ENCODE measurements at regions not wholly inside any gene's neighbourhood (a gene's known extent, or its start where the extent isn't known, plus 50 kb on each side); places are given as distances from the start of the nearest gene placed in this dataset.

- no peak for DNase-seq
These were observed 198.2 kb downstream of the KIF4B start for GRCh38 chr5:155211764-155212163.

DNA sequence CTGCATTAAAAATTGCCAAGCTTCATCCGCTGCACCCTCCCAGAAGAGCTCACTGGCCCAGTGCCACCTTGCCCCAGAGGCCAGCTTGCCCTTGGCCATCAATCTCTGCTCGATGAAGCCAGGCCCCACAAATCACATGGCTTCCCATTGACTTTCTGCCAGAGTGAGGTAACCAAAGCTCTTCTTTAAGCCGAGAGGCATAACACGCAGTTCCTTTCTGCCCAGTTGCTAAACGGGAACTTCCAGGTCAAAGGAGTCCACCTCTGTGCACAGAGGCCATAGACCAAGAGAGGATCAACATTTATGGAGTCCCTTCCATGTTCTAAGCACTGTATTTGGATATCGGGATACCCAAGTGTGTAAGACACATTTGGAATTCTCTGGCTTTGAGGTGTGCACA lies 208.8 kb downstream of the KIF4B start:
- no peak for DNase-seq

GRCh38 chr5:155229135-155229534 lies 215.6 kb downstream of the KIF4B start:
- peak in 1 of 2 experiments; percentile 25 for DNase-seq

DNA sequence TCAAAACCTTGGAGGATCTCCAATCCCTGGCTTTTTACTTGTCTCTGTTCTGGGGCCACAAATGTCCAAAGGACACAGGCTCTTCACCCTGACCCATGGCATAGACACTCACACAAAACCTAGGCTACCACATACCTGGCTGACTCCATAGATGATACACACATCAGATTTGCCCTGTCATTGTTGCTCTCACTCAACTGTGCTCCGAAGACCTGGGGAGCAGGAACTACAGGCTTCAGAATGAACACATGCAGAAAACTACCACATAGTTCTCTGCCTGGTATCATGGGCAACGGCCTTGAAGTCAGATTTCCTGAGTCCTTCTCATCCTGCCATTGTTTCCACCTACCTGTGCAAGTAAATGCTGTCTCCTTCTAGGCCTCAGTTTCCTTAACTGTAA lies 226.2 kb downstream of the KIF4B start:
- DNase-seq: no peak

DNA sequence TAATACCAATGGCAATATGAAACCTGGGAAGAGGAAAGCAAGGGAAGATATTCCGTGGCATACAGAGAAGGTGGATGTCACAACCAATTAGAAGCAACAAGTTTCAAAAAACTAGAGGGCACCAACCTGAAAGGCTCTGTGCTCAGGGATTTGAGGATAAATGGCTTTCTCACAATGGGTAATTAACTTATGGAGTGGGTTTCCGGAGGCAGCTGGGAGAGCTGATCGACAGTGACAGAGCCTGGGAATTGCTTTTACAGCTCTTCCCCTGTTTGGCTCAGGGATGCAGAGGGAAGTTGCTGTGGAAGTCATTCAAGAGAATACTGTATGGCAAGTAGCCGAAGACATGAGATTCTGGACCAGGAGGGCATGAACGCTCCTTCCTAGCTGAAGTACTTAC lies 237.0 kb downstream of the KIF4B start:
- no peak for DNase-seq

GRCh38 chr5:155252025-155252424 lies 238.5 kb downstream of the KIF4B start:
- DNase-seq: no peak

- no peak for DNase-seq
These were observed 239.2 kb downstream of the KIF4B start for GRCh38 chr5:155252717-155253116.

DNA sequence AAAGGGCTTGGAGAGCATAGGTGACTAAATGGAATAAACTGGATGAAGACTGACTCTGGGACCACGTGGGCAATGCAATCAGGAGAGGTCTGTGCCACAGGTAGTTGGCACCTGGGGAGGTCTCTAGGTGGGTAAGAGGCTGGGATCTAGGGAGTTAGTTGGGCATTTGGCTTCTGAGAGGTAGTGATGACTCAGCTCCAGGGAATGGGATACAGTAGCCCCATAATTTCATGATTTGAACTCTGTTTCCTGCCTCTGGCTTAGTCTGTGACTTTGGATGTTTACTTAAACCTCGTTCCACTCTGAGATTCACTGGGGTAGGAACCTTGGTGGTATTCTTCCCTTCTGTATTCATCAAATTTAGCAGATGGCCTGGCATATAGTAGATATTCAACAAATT lies 240.8 kb downstream of the KIF4B start:
- no peak for DNase-seq

DNA sequence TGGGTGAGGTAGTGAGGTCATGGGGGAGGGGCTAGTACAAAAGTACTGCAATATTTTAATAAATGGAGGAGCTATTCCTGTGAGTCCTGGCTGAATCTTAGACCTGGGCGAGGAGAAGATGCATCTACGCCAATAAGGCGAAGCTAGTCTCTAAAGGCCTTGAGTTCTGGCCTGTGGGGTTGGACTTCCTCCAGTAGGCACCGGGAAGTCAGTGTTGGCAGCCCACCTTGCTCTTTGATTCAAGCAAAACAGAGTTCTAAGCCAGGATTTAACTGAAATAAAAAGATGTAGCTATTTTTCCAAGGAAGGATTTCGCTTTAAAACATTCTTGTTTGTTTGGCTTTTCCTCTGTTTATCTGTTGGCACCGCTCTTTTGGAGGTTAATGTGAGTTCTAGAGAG lies 244.6 kb downstream of the KIF4B start:
- no peak for DNase-seq

DNA sequence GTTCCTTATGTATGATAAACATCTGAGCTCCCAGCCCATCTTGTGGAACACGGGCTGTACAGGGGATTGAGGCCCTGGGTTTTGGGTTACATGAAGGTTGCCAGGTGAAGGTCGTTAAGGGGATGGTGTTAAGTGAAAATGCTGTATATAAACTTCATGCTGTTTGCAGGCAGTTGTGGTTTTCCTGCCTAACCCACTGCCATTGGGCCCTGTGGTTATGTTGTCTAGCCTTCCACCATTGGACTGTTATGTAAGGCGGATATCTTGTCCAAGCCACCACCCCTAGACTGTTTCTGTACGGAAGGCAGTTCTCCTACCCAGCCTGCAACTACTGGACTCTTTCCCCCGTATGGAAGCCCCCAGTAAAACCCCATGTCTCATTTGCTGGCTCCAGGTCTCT lies 246.1 kb downstream of the KIF4B start:
- DNase-seq: peak in 1 of 2 experiments; percentile 6

- DNase-seq: peak; percentile 44 to 63
These were observed 247.2 kb downstream of the KIF4B start for GRCh38 chr5:155260798-155261197.

DNA sequence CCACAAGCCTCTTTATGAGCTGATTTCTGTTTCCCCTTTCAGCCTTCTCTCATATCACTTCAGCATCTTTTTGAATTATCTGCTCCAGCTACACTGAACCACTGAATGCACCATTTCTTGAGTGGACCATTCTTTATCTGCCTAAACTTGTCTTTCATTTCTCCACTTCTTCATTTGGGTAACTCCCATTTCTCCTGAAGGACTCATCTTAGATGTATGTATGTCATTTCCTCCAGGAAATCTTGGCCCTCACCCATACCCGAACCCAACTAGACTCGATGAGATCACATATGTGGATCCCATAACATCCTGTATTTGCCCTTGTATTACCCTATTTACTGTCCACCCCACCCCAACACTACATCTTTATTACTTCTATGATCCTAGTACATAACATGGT lies 249.8 kb downstream of the KIF4B start:
- no peak for DNase-seq

DNA sequence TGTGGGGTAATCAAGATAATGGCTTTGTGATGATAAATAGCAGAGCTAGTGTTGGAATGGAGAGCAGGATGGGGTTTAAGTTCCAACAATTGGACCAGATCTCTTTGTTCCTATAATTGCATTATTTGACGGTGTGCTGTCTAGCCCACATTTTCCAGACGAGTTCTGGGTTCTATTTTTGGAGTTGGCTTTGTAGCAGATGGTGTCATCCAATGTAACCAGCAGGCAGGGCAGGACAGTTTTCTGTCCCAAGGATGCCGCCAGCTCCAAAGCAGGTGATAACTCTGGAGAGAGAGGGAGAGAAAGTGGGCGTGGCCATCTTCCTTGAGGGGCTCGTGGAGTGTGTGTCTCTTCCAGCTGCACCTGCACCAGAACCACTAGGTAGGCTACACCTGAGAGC lies 251.3 kb downstream of the KIF4B start:
- DNase-seq: no peak

- no peak for DNase-seq
These were observed 255.3 kb downstream of the KIF4B start for GRCh38 chr5:155268770-155269425.

DNA sequence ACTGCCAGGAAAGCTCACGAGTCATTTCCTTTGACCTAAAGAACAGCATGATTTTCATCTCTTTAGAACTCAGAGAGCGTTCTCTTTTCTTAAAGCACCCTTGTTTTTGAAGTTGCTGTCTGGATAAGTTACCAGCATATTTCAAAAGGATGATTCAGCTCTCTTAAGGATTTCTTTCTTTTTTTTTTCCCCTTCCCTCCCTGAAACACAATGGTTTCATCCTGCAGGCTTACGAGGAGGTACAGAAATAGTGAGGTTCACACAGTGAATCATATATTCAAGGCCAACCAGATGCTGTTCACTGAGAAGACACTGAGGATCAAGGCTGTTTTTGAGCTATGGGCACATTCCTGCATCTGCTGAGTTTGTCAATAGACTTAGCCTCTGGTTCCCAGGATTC lies 257.2 kb downstream of the KIF4B start:
- DNase-seq: peak; percentile 8 to 9

GRCh38 chr5:155274484-155274883 lies 260.9 kb downstream of the KIF4B start:
- DNase-seq: no peak

DNA sequence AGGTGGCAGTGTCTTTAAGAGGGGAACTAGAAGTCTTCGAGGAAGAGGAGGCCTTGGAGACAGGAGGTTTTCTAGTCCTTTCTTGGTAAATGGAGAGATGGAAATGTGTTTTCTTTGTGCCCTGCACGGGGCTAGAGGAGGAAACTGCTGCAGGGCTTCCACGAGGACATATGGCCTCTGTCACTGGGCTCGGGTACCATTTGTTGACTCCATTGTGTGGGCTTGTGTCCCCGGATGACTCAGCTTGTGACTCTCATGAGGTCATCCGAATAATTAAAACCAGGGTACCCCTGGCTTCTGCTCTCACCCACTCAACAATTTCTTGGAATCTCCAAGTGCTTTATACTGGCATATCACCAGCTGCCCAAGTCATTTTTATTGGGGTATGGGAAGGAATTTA lies 261.7 kb downstream of the KIF4B start:
- DNase-seq: no peak

DNA sequence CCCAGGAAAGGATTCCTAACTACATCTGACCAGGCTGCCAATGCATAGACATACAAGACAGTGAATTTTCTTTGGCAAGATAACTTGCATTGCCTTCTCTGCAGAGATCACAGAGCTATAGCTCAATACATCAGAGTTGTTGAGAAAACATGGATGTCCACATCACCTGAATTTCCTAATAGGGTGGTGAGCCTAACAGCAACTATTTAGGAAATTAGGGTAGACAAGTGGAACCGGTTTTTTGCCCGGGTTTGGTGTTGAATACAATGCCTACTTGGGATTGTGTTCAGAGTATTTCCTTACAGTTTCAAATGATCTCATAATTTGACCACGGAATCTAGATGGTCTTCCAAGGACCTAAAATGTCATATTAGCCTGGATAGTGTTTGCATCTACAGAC lies 262.7 kb downstream of the KIF4B start:
- no peak for DNase-seq

DNA sequence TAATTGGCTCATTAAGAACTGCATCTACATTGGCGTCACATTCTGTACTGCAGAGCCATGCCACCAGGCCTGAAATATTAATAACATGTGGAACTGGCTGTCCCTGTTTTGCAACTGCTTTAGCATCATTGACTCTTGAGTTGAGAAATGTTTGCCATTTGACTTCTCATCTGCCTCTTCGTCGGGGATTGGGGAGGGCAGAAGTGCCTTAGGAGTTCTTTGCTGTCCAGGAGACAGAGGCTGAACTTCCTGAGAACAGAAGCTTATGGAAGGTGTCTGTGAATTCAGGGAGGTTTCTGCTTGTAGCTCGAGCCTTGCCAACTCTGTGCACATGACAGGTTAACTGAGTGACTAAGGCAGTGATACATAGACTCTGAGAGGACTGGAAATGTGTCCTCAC lies 265.0 kb downstream of the KIF4B start:
- DNase-seq: no peak

GRCh38 chr5:155282503-155283107 lies 269.1 kb downstream of the KIF4B start:
- DNase-seq: no peak

DNA sequence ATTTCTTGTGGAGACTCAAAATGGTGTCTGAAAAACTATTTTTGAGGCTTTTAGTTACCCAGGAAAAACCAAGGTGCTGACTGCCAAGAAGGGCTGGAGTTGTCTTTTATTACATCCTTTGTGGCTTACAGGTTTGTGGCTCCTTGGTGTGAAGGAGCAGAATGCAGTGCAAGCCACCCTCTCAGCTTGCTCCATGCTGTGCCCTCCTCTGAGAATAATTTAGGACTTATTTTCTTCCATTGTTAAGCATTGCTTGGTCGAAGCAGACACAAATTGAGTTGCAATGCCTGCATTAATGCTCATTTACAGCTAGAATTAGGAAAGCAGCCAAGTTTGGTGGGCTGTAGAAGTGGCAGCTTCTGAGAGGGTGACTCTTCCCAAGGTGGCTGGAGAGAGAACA lies 272.2 kb downstream of the KIF4B start:
- DNase-seq: no peak

DNA sequence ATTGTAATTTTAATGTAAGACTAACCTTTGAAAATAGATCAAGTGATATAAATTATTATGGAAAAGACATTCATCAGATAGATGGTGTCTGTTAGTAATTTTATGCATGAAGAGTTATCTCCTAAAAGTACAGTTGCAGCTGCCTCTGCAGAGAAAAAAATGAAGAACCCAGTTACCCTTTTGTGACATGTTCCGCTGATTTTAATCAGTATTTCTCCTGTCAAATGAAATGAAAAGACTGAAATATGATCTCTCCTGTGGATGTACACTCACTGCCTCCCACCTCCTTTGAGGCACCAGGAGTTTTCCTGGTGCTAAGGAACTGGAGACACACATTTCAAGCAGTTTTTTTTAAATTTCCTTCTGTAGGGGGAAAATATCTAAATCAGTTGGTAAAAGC lies 277.4 kb downstream of the KIF4B start:
- DNase-seq: no peak

- DNase-seq: no peak
These were observed 280.1 kb downstream of the KIF4B start for GRCh38 chr5:155293605-155294178.

DNA sequence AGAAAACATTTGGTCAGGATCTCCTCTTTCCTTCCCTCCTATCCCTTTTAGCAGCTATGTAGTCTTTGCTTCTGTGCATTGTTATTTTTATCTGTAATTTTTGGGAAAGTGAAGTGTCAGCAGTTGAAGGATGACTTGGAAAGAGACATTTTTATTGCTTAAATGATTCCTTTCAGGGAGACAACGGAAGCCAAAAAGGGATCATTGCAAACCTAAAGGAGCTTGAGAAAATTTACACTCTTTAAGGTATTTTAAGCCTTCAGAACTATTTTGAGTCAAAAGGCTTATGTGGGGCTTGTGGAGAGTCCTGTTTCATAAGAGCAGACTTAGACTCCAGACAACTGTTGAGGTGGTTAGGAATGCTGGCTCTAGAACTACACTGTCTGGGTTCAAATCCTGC lies 281.6 kb downstream of the KIF4B start:
- DNase-seq: no peak

All from AML-193 (cell line).